SK-N-SH (cell line): ENCODE measurements at regions not wholly inside any gene's neighbourhood (a gene's known extent, or its start where the extent isn't known, plus 50 kb on each side); places are given as distances from the start of the nearest gene placed in this dataset.

Experiments
- CTCF ChIA-PET: fragments of 300-600, 350-600 bp; formaldehyde crosslinking; extraction: SDS; loops from one replicate; lab custom pipeline; 2021; lab: Yijun Ruan, JAX
- POLR2A ChIA-PET: fragments of 350-600 bp; sonication (Branson Sonifier 250); formaldehyde crosslinking; extraction: SDS; loops from one replicate; lab custom pipeline; 2020; ENCODE audit warnings: antibody characterized with exemption, inconsistent platforms; lab: Yijun Ruan, JAX
- DNase-seq: peaks from one replicate; pipeline ENCODE4 v3.0.0; 2012
- H2AFZ ChIP-seq: fragments of 200-600 bp; sonication (generic); 2 replicates; pipeline ENCODE4 v1.8.1; 2016; ENCODE audit warnings: antibody characterized with exemption, mild to moderate bottlenecking, low read depth
- H3F3A ChIP-seq: fragments of 200-600 bp; sonication (generic); replicated peaks from 2 replicates; pipeline ENCODE3; 2016; ENCODE audit warnings: antibody characterized with exemption, mild to moderate bottlenecking; ENCODE audit not compliant: insufficient read depth
- H3K27ac ChIP-seq, 2 experiments: fragments of 200-500 bp in 1 of 2; fragments of 200-600 bp in 1 of 2; sonication (Bioruptor generic) in 1 of 2; sonication (generic), shearing (Covaris generic) in 1 of 2; 2 replicates each; pipeline versions ENCODE4 v1.5.1 to v1.6.1; 2014 to 2016; ENCODE audit warnings: low read depth in 2 of 2, inconsistent platforms in 1 of 2, low read length in 1 of 2, mild to moderate bottlenecking in 1 of 2, mixed read lengths in 1 of 2
- H3K27me3 ChIP-seq: fragments of 200-600 bp; sonication (generic), shearing (Covaris generic); 2 replicates; pipeline ENCODE4 v1.6.1; 2016; ENCODE audit warnings: mixed run types; ENCODE audit not compliant: insufficient read depth
- H3K36me3 ChIP-seq, 2 experiments: fragments of 200-500 bp in 1 of 2; fragments of 200-600 bp in 1 of 2; sonication (Bioruptor generic) in 1 of 2; sonication (generic) in 1 of 2; replicated peaks in 1 of 2; 2 replicates each; pipeline versions ENCODE3 to v1.5.1; 2014 to 2016; ENCODE audit warnings: low read length in 1 of 2, mild to moderate bottlenecking in 1 of 2; ENCODE audit not compliant: insufficient read depth in 2 of 2, control insufficient read depth in 1 of 2
- H3K4me1 ChIP-seq, 2 experiments: fragments of 200-500 bp in 1 of 2; fragments of 200-600 bp in 1 of 2; sonication (Bioruptor generic) in 1 of 2; sonication (generic), shearing (Covaris generic) in 1 of 2; 2 replicates each; pipeline versions ENCODE4 v1.5.1 to v1.6.1; 2014 to 2016; ENCODE audit warnings: low read depth in 1 of 2, low read length in 1 of 2, mixed run types in 1 of 2; ENCODE audit not compliant: insufficient read depth in 2 of 2, control insufficient read depth in 1 of 2
- H3K4me2 ChIP-seq: fragments of 200-600 bp; sonication (generic), shearing (Covaris generic); 2 replicates; pipeline ENCODE4 v1.6.1; 2017; ENCODE audit warnings: mixed run types
- H3K4me3 ChIP-seq, 2 experiments: fragments of 200-500 bp in 1 of 2; fragments of 200-600 bp in 1 of 2; sonication (Bioruptor generic) in 1 of 2; sonication (generic), shearing (Covaris generic) in 1 of 2; 2 replicates each; pipeline versions ENCODE4 v1.5.1 to v1.8.1; 2014 to 2016; ENCODE audit warnings: low read depth in 2 of 2, inconsistent platforms in 1 of 2, low read length in 1 of 2, mild to moderate bottlenecking in 1 of 2, mixed read lengths in 1 of 2, moderate library complexity in 1 of 2
- H3K79me2 ChIP-seq: fragments of 200-600 bp; sonication (generic); 2 replicates; pipeline ENCODE4 v1.8.1; 2017; ENCODE audit warnings: mild to moderate bottlenecking; ENCODE audit not compliant: insufficient read depth
- H3K9ac ChIP-seq: fragments of 200-600 bp; sonication (generic); 2 replicates; pipeline ENCODE4 v1.6.1; 2017; ENCODE audit warnings: mixed run types
- H3K9me2 ChIP-seq: fragments of 200-600 bp; sonication (generic); 2 replicates; pipeline ENCODE4 v1.6.1; 2017; ENCODE audit warnings: mixed run types
- H3K9me3 ChIP-seq: fragments of 200-600 bp; sonication (generic); 2 replicates; pipeline ENCODE4 v1.6.1; 2017; ENCODE audit warnings: mixed run types, mild to moderate bottlenecking, moderate library complexity
- H4K20me1 ChIP-seq: fragments of 200-600 bp; sonication (generic); 2 replicates; pipeline ENCODE4 v1.6.1; 2017; ENCODE audit warnings: mild to moderate bottlenecking, mixed run types; ENCODE audit not compliant: insufficient read depth
- CHD2 ChIP-seq: fragments of 150-350 bp; IDR thresholded peaks from 2 replicates; pipeline ENCODE4 v1.6.1; 2018; ENCODE audit warnings: low read length; ENCODE audit not compliant: partially characterized antibody
- CTCF ChIP-seq: fragments of 200-600 bp; sonication (generic); IDR thresholded peaks from 2 replicates; pipeline ENCODE4 v1.6.1; 2017; ENCODE audit warnings: antibody characterized with exemption, mild to moderate bottlenecking, moderate library complexity
- ELF1 ChIP-seq: IDR thresholded peaks from 2 replicates; pipeline ENCODE4 v1.4.0; 2012
- EP300 ChIP-seq, 2 experiments: IDR thresholded peaks; 2 replicates each; pipeline versions ENCODE4 v1.4.0 to v1.6.1; 2012; ENCODE audit warnings: borderline replicate concordance in 1 of 2, low read depth in 1 of 2, low read length in 1 of 2
- IRF3 ChIP-seq: fragments of 150-350 bp; IDR thresholded peaks from 2 replicates; pipeline ENCODE4 v1.6.1; 2016; ENCODE audit warnings: mild to moderate bottlenecking, low read depth, low read length
- JUND ChIP-seq: IDR thresholded peaks from 2 replicates; pipeline ENCODE4 v1.4.0; 2012
- MAX ChIP-seq: IDR thresholded peaks from 2 replicates; pipeline ENCODE4 v1.4.0; 2012; ENCODE audit warnings: low read depth
- MEF2A ChIP-seq: IDR thresholded peaks from 2 replicates; pipeline ENCODE4 v1.4.0; 2012; ENCODE audit warnings: low read depth, borderline replicate concordance
- MXI1 ChIP-seq: IDR thresholded peaks from 2 replicates; pipeline ENCODE4 v1.6.1; 2012; ENCODE audit warnings: mild to moderate bottlenecking, low read depth, low read length, improper control_type of control experiment
- NFIC ChIP-seq: IDR thresholded peaks from 2 replicates; pipeline ENCODE4 v1.4.0; 2012; ENCODE audit warnings: borderline replicate concordance
- PBX3 ChIP-seq: IDR thresholded peaks from 2 replicates; pipeline ENCODE4; 2012
- RFX5 ChIP-seq: IDR thresholded peaks from 2 replicates; pipeline ENCODE4 v1.6.1; 2012; ENCODE audit warnings: mild to moderate bottlenecking, improper control_type of control experiment, low read length
- RXRA ChIP-seq: IDR thresholded peaks from 2 replicates; pipeline ENCODE4 v1.4.0; 2012; ENCODE audit warnings: low read depth, mild to moderate bottlenecking, borderline replicate concordance
- TAF1 ChIP-seq: IDR thresholded peaks from 2 replicates; pipeline ENCODE4 v1.6.1; 2012; ENCODE audit warnings: low read depth, mild to moderate bottlenecking, low read length, moderate library complexity, borderline replicate concordance
- TCF12 ChIP-seq: IDR thresholded peaks from 2 replicates; pipeline ENCODE4 v1.4.0; 2012
- USF2 ChIP-seq: fragments of 150-350 bp; IDR thresholded peaks from 2 replicates; pipeline ENCODE4 v1.6.1; 2017; ENCODE audit warnings: antibody characterized with exemption, low read length, low read depth, borderline replicate concordance
- ZBTB33 ChIP-seq: IDR thresholded peaks from 2 replicates; pipeline ENCODE4 v1.4.0; 2012; ENCODE audit warnings: low read depth, borderline replicate concordance
- WGBS: methylation state at CpG from one replicate; pipeline ENCODE4 v1.1.6; 2017; ENCODE audit warnings: low lambda C conversion rate; 5-methylcytosine and 5-hydroxymethylcytosine counted together

- no peak for DNase-seq
- ChIA-PET CTCF (interaction anchor here (0.5 kb wide), 1 partner anchor 368 kb away, joined by 3 read pairs; no protein-coding TSS in a partner anchor), POLR2A (no interaction called here)
- WGBS, result 71% methylated on average over 1 of the region's 1 CpG
- Histone ChIP-seq H3K9ac (no peak overlapping the region), H3K4me1 (no peaks in the 10 kb centered on the region), H3K9me3 (no peaks in the 10 kb centered on the region), H3K4me3 (no peak overlapping the region), H3F3A (no peaks in the 10 kb centered on the region), H3K27me3 (no peaks in the 10 kb centered on the region), H3K4me2 (no peak overlapping the region), H3K9me2 (no peaks in the 10 kb centered on the region), H4K20me1 (no peaks in the 10 kb centered on the region), H3K79me2 (no peaks in the 10 kb centered on the region), H3K36me3 (no peaks in the 10 kb centered on the region), H2AFZ (no peak overlapping the region), H3K27ac (no peak overlapping the region)
- TF ChIP-seq MAX (no peak), MXI1 (no peak), PBX3 (no peak), TAF1 (no peak), RFX5 (no peak), EP300 (IDR thresholded peaks at IDR 0.05; ENCODE audit: borderline replicate concordance in 1 of 2, low read depth in 1 of 2, low read length in 1 of 2) (no peak), ZBTB33 (no peak), NFIC (no peak), RXRA (no peak), TCF12 (no peak), CTCF (no peak), CHD2 (no peak), ELF1 (no peak), USF2 (no peak), MEF2A (no peak), IRF3 (no peak), JUND (no peak)
These were observed 137.4 kb upstream of the DMAC1 start for GRCh38 chr9:7936996-7937395.
